ENCODE measurements at regions not wholly inside any gene's neighbourhood (a gene's known extent, or its start where the extent isn't known, plus 50 kb on each side); places are given as distances from the start of the nearest gene placed in this dataset.

GRCh38 chr5:118545470-118545869 lies 442.9 kb downstream of the DTWD2 start (continued):
- TF ChIP-seq JUNB (IDR thresholded peaks at IDR 0.05; ENCODE audit: unreplicated experiment) (no peak), ZNF114 (CRISPR knock-in tag; IDR thresholded peaks at IDR 0.05) (no peak), ZNF331 (CRISPR knock-in tag; IDR thresholded peaks at IDR 0.05; ENCODE audit: low read depth) (no peak)
- TF ChIP-seq, protein P1, sequence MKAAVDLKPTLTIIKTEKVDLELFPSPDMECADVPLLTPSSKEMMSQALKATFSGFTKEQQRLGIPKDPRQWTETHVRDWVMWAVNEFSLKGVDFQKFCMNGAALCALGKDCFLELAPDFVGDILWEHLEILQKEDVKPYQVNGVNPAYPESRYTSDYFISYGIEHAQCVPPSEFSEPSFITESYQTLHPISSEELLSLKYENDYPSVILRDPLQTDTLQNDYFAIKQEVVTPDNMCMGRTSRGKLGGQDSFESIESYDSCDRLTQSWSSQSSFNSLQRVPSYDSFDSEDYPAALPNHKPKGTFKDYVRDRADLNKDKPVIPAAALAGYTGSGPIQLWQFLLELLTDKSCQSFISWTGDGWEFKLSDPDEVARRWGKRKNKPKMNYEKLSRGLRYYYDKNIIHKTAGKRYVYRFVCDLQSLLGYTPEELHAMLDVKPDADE (IDR thresholded peaks at IDR 0.05) = no peak
- TF ChIP-seq, protein P2, sequence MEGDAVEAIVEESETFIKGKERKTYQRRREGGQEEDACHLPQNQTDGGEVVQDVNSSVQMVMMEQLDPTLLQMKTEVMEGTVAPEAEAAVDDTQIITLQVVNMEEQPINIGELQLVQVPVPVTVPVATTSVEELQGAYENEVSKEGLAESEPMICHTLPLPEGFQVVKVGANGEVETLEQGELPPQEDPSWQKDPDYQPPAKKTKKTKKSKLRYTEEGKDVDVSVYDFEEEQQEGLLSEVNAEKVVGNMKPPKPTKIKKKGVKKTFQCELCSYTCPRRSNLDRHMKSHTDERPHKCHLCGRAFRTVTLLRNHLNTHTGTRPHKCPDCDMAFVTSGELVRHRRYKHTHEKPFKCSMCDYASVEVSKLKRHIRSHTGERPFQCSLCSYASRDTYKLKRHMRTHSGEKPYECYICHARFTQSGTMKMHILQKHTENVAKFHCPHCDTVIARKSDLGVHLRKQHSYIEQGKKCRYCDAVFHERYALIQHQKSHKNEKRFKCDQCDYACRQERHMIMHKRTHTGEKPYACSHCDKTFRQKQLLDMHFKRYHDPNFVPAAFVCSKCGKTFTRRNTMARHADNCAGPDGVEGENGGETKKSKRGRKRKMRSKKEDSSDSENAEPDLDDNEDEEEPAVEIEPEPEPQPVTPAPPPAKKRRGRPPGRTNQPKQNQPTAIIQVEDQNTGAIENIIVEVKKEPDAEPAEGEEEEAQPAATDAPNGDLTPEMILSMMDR (conservative IDR thresholded peaks at IDR 0.05; ENCODE audit: low read depth in 2 of 2) = no peak

GRCh38 chr5:118544887-118545449 lies 443.4 kb downstream of the DTWD2 start:
- Mint-ChIP-seq H3K27me3 (ENCODE audit: insufficient read depth, low read depth, poor library complexity) (no peaks in the 10 kb centered on the region), H3K27ac (no peak overlapping the region)
- TF ChIP-seq, protein P1 (IDR thresholded peaks at IDR 0.05) = no peak
- TF ChIP-seq, protein P2 (conservative IDR thresholded peaks at IDR 0.05; ENCODE audit: low read depth in 2 of 2) = no peak
- TF ChIP-seq JUNB (IDR thresholded peaks at IDR 0.05; ENCODE audit: unreplicated experiment) (no peak), STAT1 (IDR thresholded peaks at IDR 0.05; ENCODE audit: unreplicated experiment) (no peak), EZH2 (IDR thresholded peaks at IDR 0.05; ENCODE audit: low read depth, unreplicated experiment) (no peak), ZNF331 (CRISPR knock-in tag; IDR thresholded peaks at IDR 0.05; ENCODE audit: low read depth) (no peak), REST (IDR thresholded peaks at IDR 0.05; ENCODE audit: unreplicated experiment) (no peak), ZNF114 (CRISPR knock-in tag; IDR thresholded peaks at IDR 0.05) (no peak), POLR2AphosphoS5 (IDR thresholded peaks at IDR 0.05; ENCODE audit: low read depth) (no peak)

More at GRCh38 chr5:118544887-118545449, 443.4 kb downstream of the DTWD2 start:
- H3K4me2 ChIP-seq = no peak overlapping the region
- no peak overlapping the region for H3K27ac ChIP-seq (ENCODE audit: low read depth)
- Mint-ChIP-seq H3K9me3 (no peaks in the 10 kb centered on the region), H3K36me3 (ENCODE audit: low read depth) (no peaks in the 10 kb centered on the region), H3K4me1 (no peaks in the 10 kb centered on the region), H3K4me3 (no peak overlapping the region)
- 0 out of 2 replicates have a peak, but pooled peaks cover 3% of the 10 kb centered on the region for H3F3A ChIP-seq (replicated peaks; ENCODE audit: low read depth)
- H3K27me3 ChIP-seq (ENCODE audit: insufficient read depth) = no peaks in the 10 kb centered on the region
- H3K36me3 ChIP-seq (ENCODE audit: insufficient read depth) = no peaks in the 10 kb centered on the region
- H3K4me3 ChIP-seq = no peak overlapping the region
- H3K4me1 ChIP-seq (ENCODE audit: insufficient read depth) = no peaks in the 10 kb centered on the region
- no peak overlapping the region for H2AFZ ChIP-seq
- H3K79me2 ChIP-seq (replicated peaks; ENCODE audit: insufficient read depth) = no peaks in the 10 kb centered on the region
- H4K20me1 ChIP-seq (replicated peaks; ENCODE audit: insufficient read depth) = no peaks in the 10 kb centered on the region
- DNase-seq (ENCODE audit: low spot score) = no peak
- no peak for ATAC-seq
- no peaks in the 10 kb centered on the region for H3K9me2 ChIP-seq (ENCODE audit: insufficient read depth)

All from GM23338 (cell line).